OCI-LY1 (cell line): ENCODE measurements at regions not wholly inside any gene's neighbourhood (a gene's known extent, or its start where the extent isn't known, plus 50 kb on each side); places are given as distances from the start of the nearest gene placed in this dataset.

ENCODE experiments used
- H2AFZ ChIP-seq: fragments of 200-600 bp; sonication (generic), shearing (Covaris generic); 2 replicates; pipeline ENCODE4 v1.6.0; 2014; ENCODE audit warnings: antibody characterized with exemption, mild to moderate bottlenecking, low read length
- H3F3A ChIP-seq: fragments of 200-600 bp; sonication (generic), shearing (Covaris generic); 2 replicates; pipeline ENCODE4 v1.6.0; 2014; ENCODE audit warnings: mild to moderate bottlenecking, antibody characterized with exemption, low read length, moderate library complexity; ENCODE audit not compliant: insufficient read depth
- H3K27ac ChIP-seq: fragments of 200-600 bp; sonication (generic); 2 replicates; pipeline ENCODE4 v1.5.1; 2014; ENCODE audit warnings: low read length, mixed run types, mild to moderate bottlenecking, low read depth; ENCODE audit not compliant: poor library complexity, severe bottlenecking
- H3K27me3 ChIP-seq: fragments of 200-600 bp; sonication (generic); 2 replicates; pipeline ENCODE4 v1.6.0; 2014; ENCODE audit warnings: antibody characterized with exemption, mild to moderate bottlenecking, low read length, moderate library complexity; ENCODE audit not compliant: insufficient read depth
- H3K36me3 ChIP-seq: fragments of 200-600 bp; sonication (generic); 2 replicates; pipeline ENCODE4 v1.6.1; 2014; ENCODE audit warnings: mild to moderate bottlenecking, antibody characterized with exemption, low read length, moderate library complexity, mixed read lengths; ENCODE audit not compliant: insufficient read depth
- H3K4me1 ChIP-seq: fragments of 200-600 bp; sonication (generic); 2 replicates; pipeline ENCODE4 v1.5.1; 2014; ENCODE audit warnings: mild to moderate bottlenecking, low read length, moderate library complexity; ENCODE audit not compliant: insufficient read depth, severe bottlenecking
- H3K4me2 ChIP-seq: fragments of 200-600 bp; sonication (generic), shearing (Covaris generic); 2 replicates; pipeline ENCODE4 v1.6.1; 2014; ENCODE audit warnings: low read length
- H3K4me3 ChIP-seq: fragments of 200-600 bp; sonication (generic); 2 replicates; pipeline ENCODE4 v1.5.1; 2014; ENCODE audit warnings: low read length, low read depth, mild to moderate bottlenecking, mixed read lengths; ENCODE audit not compliant: poor library complexity, severe bottlenecking
- H3K79me2 ChIP-seq: fragments of 200-600 bp; shearing (Covaris generic); 2 replicates; pipeline ENCODE4 v1.6.1; 2016; ENCODE audit warnings: mixed run types, low read length, mixed read lengths; ENCODE audit not compliant: insufficient read depth
- H3K9ac ChIP-seq: fragments of 200-600 bp; sonication (generic), shearing (Covaris generic); 2 replicates; pipeline ENCODE4 v1.6.1; 2014; ENCODE audit warnings: mild to moderate bottlenecking, low read length, mixed read lengths
- H3K9me2 ChIP-seq: fragments of 200-600 bp; sonication (generic), shearing (Covaris generic); 2 replicates; pipeline ENCODE4 v1.6.1; 2014; ENCODE audit warnings: low read depth, mild to moderate bottlenecking, low read length, mixed read lengths
- H3K9me3 ChIP-seq: fragments of 200-600 bp; shearing (Covaris generic); 2 replicates; pipeline ENCODE4 v1.6.1; 2014; ENCODE audit warnings: low read length, mixed read lengths
- H4K20me1 ChIP-seq: fragments of 200-600 bp; sonication (generic), shearing (Covaris generic); 2 replicates; pipeline ENCODE4 v1.6.0; 2016; ENCODE audit warnings: mild to moderate bottlenecking, low read length; ENCODE audit not compliant: insufficient read depth
- EZH2 ChIP-seq: fragments of 200-600 bp; sonication (generic), shearing (Covaris generic); IDR thresholded peaks from 2 replicates; pipeline ENCODE4 v1.8.0; 2017; ENCODE audit warnings: borderline replicate concordance, mixed run types, mild to moderate bottlenecking, antibody characterized with exemption, low read length, moderate library complexity, mixed read lengths
- TF ChIP-seq, protein P1 (sequence below): fragments of 200-600 bp; sonication (generic), shearing (Covaris generic); IDR thresholded peaks from 2 replicates; pipeline ENCODE4 v1.5.1; 2017; ENCODE audit warnings: mild to moderate bottlenecking, antibody characterized with exemption, low read length, moderate library complexity, mixed read lengths

DNA sequence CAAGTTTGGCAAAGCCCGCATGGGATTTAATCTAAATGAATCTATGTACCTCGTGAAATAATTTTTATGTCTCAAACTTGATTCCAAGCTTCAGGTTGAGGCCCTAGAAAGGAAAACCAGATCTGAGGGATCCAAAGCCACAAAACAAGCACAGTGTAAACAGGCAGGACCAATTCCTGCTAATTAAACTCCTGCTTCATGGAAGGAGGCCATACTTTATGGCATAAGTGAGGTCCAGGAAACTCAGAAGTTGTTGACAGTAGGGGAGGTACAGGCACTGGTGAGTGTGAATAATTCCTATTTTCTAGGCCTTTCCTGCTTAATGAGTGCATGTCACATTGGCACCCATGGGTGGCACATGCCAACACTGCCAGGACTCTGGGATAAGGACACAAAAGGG is 648.6 kb upstream of the SGCD start:
- Histone ChIP-seq H3K9ac (no peak overlapping the region), H3K9me3 (no peaks in the 10 kb centered on the region), H3K4me1 (no peaks in the 10 kb centered on the region), H3K27me3 (no peaks in the 10 kb centered on the region), H3K27ac (no peak overlapping the region), H3K79me2 (no peaks in the 10 kb centered on the region), H3K4me3 (no peak overlapping the region), H2AFZ (no peak overlapping the region), H3K36me3 (no peaks in the 10 kb centered on the region), H4K20me1 (no peaks in the 10 kb centered on the region), H3K4me2 (no peak overlapping the region), H3F3A (no peaks in the 10 kb centered on the region), H3K9me2 (no peaks in the 10 kb centered on the region)
- TF ChIP-seq EZH2: no peak
- TF ChIP-seq, protein P1, sequence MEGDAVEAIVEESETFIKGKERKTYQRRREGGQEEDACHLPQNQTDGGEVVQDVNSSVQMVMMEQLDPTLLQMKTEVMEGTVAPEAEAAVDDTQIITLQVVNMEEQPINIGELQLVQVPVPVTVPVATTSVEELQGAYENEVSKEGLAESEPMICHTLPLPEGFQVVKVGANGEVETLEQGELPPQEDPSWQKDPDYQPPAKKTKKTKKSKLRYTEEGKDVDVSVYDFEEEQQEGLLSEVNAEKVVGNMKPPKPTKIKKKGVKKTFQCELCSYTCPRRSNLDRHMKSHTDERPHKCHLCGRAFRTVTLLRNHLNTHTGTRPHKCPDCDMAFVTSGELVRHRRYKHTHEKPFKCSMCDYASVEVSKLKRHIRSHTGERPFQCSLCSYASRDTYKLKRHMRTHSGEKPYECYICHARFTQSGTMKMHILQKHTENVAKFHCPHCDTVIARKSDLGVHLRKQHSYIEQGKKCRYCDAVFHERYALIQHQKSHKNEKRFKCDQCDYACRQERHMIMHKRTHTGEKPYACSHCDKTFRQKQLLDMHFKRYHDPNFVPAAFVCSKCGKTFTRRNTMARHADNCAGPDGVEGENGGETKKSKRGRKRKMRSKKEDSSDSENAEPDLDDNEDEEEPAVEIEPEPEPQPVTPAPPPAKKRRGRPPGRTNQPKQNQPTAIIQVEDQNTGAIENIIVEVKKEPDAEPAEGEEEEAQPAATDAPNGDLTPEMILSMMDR: no peak

DNA sequence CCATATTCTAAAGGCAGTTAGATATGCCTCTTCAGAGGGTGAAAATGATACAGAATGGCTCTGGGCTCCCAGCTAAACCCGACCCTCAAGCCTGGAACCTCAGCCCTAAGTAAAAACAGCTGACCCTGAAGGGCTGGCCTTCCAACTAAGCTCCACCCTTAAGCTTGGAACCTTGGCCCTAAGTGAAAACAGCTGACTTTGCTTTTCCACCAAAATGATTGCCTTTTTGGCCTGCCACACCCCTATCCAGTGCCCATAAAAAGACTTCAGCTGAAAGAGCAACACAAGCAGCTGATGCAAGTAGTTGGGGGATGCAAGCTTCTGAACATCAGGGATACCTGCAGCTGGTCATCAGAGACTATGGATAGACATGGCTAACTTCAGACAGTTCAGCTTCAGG is 647.4 kb upstream of the SGCD start:
- no peak overlapping the region for H2AFZ ChIP-seq
- H3K4me1 ChIP-seq: no peaks in the 10 kb centered on the region
- no peak for TF ChIP-seq EZH2
- TF ChIP-seq, protein P1: no peak
- H3K4me2 ChIP-seq: no peak overlapping the region
- no peak overlapping the region for H3K27ac ChIP-seq
- no peaks in the 10 kb centered on the region for H3K79me2 ChIP-seq
- no peak overlapping the region for H3K9ac ChIP-seq
- no peaks in the 10 kb centered on the region for H4K20me1 ChIP-seq
- H3K36me3 ChIP-seq: no peaks in the 10 kb centered on the region
- H3K9me2 ChIP-seq: no peaks in the 10 kb centered on the region
- no peaks in the 10 kb centered on the region for H3K27me3 ChIP-seq
- H3F3A ChIP-seq: no peaks in the 10 kb centered on the region
- H3K4me3 ChIP-seq: no peak overlapping the region
- no peaks in the 10 kb centered on the region for H3K9me3 ChIP-seq

DNA sequence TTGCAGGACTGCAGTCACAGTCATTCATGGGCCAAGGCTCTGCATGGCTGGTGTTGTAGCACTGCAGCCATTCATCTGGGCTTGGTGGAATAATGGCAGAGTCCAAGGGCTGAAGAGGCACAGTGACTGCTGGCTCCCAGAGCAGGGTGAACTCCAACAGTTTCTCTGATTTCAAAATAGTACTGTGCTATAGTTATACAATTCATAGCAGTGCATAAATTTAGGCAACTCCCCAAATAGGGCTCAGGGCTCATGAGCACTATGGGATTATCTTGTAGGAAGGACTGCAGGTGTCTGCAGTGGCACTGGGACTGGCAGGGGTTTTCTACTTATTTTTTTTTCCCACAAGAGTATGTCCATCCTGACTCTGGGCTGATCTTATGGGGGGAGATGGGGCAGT is 642.5 kb upstream of the SGCD start:
- no peaks in the 10 kb centered on the region for H3K4me1 ChIP-seq
- H3K9ac ChIP-seq: no peak overlapping the region
- H4K20me1 ChIP-seq: no peaks in the 10 kb centered on the region
- H3K9me2 ChIP-seq: no peaks in the 10 kb centered on the region
- no peaks in the 10 kb centered on the region for H3K27me3 ChIP-seq
- H3K4me2 ChIP-seq: no peak overlapping the region
- H3K27ac ChIP-seq: no peak overlapping the region
- no peaks in the 10 kb centered on the region for H3F3A ChIP-seq
- no peak overlapping the region for H2AFZ ChIP-seq
- H3K36me3 ChIP-seq: no peaks in the 10 kb centered on the region
- no peaks in the 10 kb centered on the region for H3K79me2 ChIP-seq
- TF ChIP-seq, protein P1: no peak
- no peak for TF ChIP-seq EZH2
- H3K9me3 ChIP-seq: no peaks in the 10 kb centered on the region
- H3K4me3 ChIP-seq: no peak overlapping the region
